NCI-H2227 treated with DMSO at 0.1 percent for 48 hours (cell line): ENCODE measurements at regions not wholly inside any gene's neighbourhood (a gene's known extent, or its start where the extent isn't known, plus 50 kb on each side); places are given as distances from the start of the nearest gene placed in this dataset.

Experiments
- DNase-seq: peaks from one replicate; lab custom pipeline; 2025; lab: John Stamatoyannopoulos, UW

DNA sequence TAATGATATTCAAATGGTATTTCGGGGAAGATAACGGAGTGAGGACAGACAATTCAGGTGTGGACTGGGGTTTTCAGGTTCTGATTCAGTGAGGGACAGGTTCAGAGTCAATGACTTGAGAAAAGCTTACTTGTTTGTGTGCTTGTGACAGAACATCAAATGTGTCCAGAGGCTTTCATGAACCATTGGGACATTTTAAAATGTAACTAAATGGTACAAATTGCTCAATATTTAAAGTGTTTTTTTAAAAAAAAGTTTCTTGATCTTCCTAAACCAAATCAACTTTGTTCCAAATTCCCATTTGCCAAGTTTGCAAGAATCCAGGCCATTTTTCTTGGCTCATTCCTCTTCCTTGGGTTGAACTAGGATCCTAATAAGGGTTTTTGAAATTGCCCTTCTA is 59.4 kb upstream of the BZW1 start:
- DNase-seq, result no peak

DNA sequence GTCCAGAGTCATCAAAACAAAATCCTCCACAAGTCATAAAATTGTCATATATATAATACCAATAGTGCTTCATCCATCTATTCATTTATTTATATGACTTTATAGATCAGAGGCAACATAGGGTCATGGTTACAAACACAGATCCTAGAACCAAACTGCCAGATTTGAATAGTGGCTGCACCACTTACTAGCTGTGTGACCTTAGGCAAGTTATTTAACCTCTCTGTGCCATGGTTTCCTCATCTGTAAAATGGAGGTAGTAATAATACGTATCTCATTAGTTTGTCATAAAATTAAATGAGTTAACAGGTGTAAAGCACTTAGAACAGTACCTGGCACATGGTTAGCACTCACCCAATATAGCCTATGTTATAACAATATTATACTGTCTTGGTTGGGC is 58.9 kb upstream of the BZW1 start:
- no peak for DNase-seq

DNA sequence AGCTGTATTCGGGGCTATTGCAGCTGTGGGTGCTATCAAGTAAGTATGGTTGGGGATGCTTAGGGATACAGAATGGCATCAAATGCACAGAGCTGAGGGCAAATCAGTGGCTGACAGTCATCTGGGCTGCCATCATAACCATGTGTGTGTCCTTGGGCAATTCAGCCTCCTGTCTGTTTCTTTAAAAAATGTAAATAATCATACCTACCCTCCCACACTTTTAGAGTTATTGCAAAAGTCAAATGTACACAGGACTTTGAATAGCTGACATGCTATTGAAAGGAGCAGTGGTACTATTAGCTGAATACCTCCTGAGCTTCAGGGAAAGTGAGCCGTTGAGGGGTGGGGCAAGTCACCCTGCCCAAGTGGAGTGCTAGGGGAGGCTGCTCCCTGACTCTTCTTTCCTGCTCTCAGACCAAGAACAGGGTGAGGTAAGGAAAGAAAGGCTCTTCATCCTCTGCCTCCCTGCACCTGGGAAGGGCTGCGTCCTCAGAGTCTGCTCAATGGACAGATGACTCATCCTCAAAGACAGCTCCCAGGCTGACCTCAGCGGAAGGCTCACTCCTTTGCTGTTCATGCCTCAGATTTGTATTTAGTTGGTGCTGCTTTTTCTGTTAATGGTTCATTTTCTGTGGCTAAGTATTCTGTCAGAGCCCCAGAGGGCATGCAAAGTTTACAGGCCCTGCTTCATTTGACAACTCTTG is 54.9 kb upstream of the BZW1 start:
- no peak for DNase-seq

DNA sequence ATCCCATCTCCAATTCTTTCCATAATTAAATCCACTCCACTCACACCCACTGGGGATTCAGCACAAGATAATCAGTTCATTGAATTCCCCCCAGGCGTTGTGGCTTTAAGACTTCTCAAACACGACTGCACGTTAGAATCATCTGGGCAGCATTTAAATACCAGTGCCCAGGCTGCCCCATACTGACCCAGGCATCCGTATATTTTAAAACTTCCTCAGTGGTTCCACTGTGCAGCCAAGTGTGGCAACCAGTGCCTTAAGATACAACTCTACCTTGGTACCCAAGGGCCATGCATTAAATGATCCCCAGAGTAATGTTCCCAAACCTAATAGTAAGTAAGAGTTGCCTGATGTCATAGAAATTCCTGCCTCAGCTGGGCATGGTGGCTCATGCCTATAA is 54.3 kb upstream of the BZW1 start:
- DNase-seq, result no peak

DNA sequence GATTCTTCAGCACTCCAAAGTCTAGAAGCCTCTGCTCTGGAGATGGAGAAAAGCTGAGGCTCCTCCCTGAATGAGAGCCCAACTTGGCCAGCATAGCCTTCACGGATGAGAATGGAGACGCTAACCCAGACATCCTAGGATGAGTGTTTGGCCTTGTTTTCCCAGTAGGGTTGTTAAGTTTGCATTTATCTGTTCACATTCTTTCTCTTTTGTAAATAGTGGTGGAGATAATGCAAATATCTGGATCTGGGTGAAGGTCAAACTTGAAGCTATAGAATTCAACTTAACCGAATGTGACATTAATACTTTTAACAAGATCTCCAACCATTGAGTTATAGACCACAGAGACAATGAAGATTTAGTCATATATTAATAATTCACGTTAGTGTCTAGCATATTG is 53.4 kb upstream of the BZW1 start:
- DNase-seq, result no peak

DNA sequence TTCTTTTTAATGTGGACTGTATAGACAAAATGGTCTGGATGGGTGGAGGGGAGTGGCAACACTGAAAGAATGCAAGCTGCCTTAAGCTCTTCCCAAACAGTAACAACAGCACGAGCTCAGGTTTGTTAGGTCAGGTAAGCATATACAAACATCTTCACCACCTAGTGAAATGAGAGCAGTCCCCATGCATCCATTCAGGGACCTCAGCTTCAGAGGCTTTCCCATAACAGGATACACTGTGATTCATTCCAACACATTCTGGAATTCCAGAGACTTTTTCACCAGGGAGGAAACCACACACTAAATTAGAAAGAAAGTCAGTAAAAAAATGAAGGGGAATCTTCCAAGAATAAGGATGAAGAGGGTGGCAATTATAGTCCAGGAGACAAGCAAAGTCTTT is 50.4 kb upstream of the BZW1 start:
- DNase-seq, result no peak
